ENCODE measurements at regions not wholly inside any gene's neighbourhood (a gene's known extent, or its start where the extent isn't known, plus 50 kb on each side); places are given as distances from the start of the nearest gene placed in this dataset.

DNA sequence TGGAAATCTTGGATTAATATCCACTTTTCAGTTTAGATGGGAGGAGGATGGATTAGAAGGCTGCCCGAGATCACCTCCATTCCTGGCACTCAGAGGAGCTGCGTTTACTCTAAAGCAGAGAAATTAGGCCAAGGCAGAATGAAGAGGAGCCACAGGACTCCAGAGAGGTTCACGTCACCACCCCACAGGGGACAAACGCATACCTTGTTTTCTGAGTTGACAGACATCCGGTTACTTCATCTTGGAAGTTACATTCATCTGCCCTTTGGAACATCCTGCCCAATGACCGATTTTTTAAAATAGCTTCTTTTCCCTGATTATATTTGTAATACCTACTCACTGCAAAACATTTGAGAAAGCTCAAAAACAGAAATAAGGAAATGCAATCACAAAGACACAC lies 220.0 kb downstream of the SOX9 start:
- FAIRE-seq, result no peak
- Histone ChIP-seq H3K4me1 (peaks cover 20% of the 10 kb centered on the region), H3K9me3 (no peaks in the 10 kb centered on the region), H3K27ac (peak overlapping the region in 1 of 2 experiments; percentile 29; a peak in 1 of 6 replicates), H3K4me2 (no peak overlapping the region), H3K4me3 (no peak overlapping the region)
- ChIA-PET CTCF (interaction anchor here (0.8 to 1.8 kb wide), 5 partner anchors 10 to 222 kb away, joined by 3 to 7 read pairs (median 3); no protein-coding TSS in a partner anchor), POLR2A (no interaction called here)
- WGBS (ENCODE audit: missing lambda C conversion rate), result 84% methylated on average over 6 of the region's 6 CpGs
- no peak for DNase-seq (ENCODE audit: low read depth in 1 of 2, low spot score in 1 of 2)
- no peak for ATAC-seq
- TF ChIP-seq EHF (CRISPR knock-in tag; IDR thresholded peaks at IDR 0.05), result no peak
- no peak for TF ChIP-seq MYC (IDR thresholded peaks at IDR 0.05; ENCODE audit: borderline replicate concordance, low read length)
- TF ChIP-seq PHF8 (IDR thresholded peaks at IDR 0.05; ENCODE audit: borderline replicate concordance, low read depth), result no peak
- TF ChIP-seq ZFP36 (IDR thresholded peaks at IDR 0.05; ENCODE audit: borderline replicate concordance, partially characterized antibody), result no peak
- no peak for TF ChIP-seq ZSCAN20 (CRISPR knock-in tag; IDR thresholded peaks at IDR 0.05)
- no peak for TF ChIP-seq RFX5 (IDR thresholded peaks at IDR 0.05)
- TF ChIP-seq KDM5A (IDR thresholded peaks at IDR 0.05), result no peak
- no peak for TF ChIP-seq JUN (IDR thresholded peaks at IDR 0.05)
- TF ChIP-seq PBX3 (IDR thresholded peaks at IDR 0.05), result no peak
- TF ChIP-seq, protein P1, sequence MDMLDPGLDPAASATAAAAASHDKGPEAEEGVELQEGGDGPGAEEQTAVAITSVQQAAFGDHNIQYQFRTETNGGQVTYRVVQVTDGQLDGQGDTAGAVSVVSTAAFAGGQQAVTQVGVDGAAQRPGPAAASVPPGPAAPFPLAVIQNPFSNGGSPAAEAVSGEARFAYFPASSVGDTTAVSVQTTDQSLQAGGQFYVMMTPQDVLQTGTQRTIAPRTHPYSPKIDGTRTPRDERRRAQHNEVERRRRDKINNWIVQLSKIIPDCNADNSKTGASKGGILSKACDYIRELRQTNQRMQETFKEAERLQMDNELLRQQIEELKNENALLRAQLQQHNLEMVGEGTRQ (IDR thresholded peaks at IDR 0.05), result no peak

GRCh38 chr17:72342061-72342460 lies 221.2 kb downstream of the SOX9 start:
- Histone ChIP-seq H3K4me1 (peaks cover 20% of the 10 kb centered on the region), H3K4me3 (no peak overlapping the region), H3K4me2 (no peak overlapping the region), H3K27ac (peak overlapping the region in 1 of 2 experiments; percentile 23; a peak in 1 of 6 replicates), H3K9me3 (no peaks in the 10 kb centered on the region)
- no peak for FAIRE-seq
- TF ChIP-seq HDAC2 (IDR thresholded peaks at IDR 0.05) (no peak), JUNB (IDR thresholded peaks at IDR 0.05) (no peak), HEYL (CRISPR knock-in tag; IDR thresholded peaks at IDR 0.05) (no peak), ELK1 (IDR thresholded peaks at IDR 0.05; ENCODE audit: low read depth, low read length) (no peak), KDM1A (IDR thresholded peaks at IDR 0.05; ENCODE audit: low read depth) (no peak), HOXA7 (CRISPR knock-in tag; IDR thresholded peaks at IDR 0.05) (no peak), POLR2A (IDR thresholded peaks at IDR 0.05; ENCODE audit: low read length) (no peak), RNF2 (IDR thresholded peaks at IDR 0.05; ENCODE audit: borderline replicate concordance, low read depth) (no peak), RFX5 (IDR thresholded peaks at IDR 0.05) (no peak), EP300 (IDR thresholded peaks at IDR 0.05) (no peak), SREBF2 (IDR thresholded peaks at IDR 0.05) (no peak), HOXB5 (CRISPR knock-in tag; IDR thresholded peaks at IDR 0.05) (no peak), CBX8 (IDR thresholded peaks at IDR 0.05) (no peak), RCOR1 (IDR thresholded peaks at IDR 0.05; ENCODE audit: low read depth, low read length) (no peak), ZC3H11A (IDR thresholded peaks at IDR 0.05) (no peak), ZFP36 (IDR thresholded peaks at IDR 0.05; ENCODE audit: borderline replicate concordance, partially characterized antibody) (no peak), CHD2 (IDR thresholded peaks at IDR 0.05; ENCODE audit: low read length, partially characterized antibody) (no peak), RARB (CRISPR knock-in tag; IDR thresholded peaks at IDR 0.05) (no peak)
- TF ChIP-seq, protein P2, sequence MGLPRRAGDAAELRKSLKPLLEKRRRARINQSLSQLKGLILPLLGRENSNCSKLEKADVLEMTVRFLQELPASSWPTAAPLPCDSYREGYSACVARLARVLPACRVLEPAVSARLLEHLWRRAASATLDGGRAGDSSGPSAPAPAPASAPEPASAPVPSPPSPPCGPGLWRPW (IDR thresholded peaks at IDR 0.05), result no peak
- TF ChIP-seq, protein P3, sequence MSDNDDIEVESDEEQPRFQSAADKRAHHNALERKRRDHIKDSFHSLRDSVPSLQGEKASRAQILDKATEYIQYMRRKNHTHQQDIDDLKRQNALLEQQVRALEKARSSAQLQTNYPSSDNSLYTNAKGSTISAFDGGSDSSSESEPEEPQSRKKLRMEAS (IDR thresholded peaks at IDR 0.05), result no peak
- CTCF ChIA-PET, result interaction anchor here (1.3 kb wide), 1 partner anchor 10 kb away, joined by 3 read pairs; no protein-coding TSS in a partner anchor
- DNase-seq (ENCODE audit: low read depth in 1 of 2, low spot score in 1 of 2), result no peak
- no peak for ATAC-seq
- WGBS (ENCODE audit: missing lambda C conversion rate), result 77% methylated on average over 5 of the region's 5 CpGs
- POLR2A ChIA-PET, result no interaction called here
